ENCODE measurements at regions not wholly inside any gene's neighbourhood (a gene's known extent, or its start where the extent isn't known, plus 50 kb on each side); places are given as distances from the start of the nearest gene placed in this dataset.
"Not testable (repeated sequence)": the region's sequence is repeated elsewhere in the genome, so short reads cannot be mapped to it uniquely, and the experiment has no call there.

GRCh38 chr21:15274701-15275485, 210.1 kb upstream of the NRIP1 start:
- no peak for ATAC-seq
- DNase-seq (ENCODE audit: low spot score): no peak

GRCh38 chr21:15275615-15276235, 210.9 kb upstream of the NRIP1 start:
- ATAC-seq (no peak), DNase-seq (ENCODE audit: low spot score) (no peak)

- ATAC-seq: no peak
- DNase-seq (ENCODE audit: low spot score): no peak
These were observed 211.4 kb upstream of the NRIP1 start for GRCh38 chr21:15276243-15276642.

- no peak for ATAC-seq
These were observed 212.7 kb upstream of the NRIP1 start for GRCh38 chr21:15277466-15277865.

GRCh38 chr21:15278279-15278678, 213.5 kb upstream of the NRIP1 start:
- ATAC-seq (no peak), DNase-seq (ENCODE audit: low spot score) (no peak)

More at GRCh38 chr21:15277466-15277865, 212.7 kb upstream of the NRIP1 start:
- DNase-seq (ENCODE audit: low spot score): no peak

GRCh38 chr21:15278851-15279250, 214.1 kb upstream of the NRIP1 start:
- ATAC-seq: no peak
- no peak for DNase-seq (ENCODE audit: low spot score)

GRCh38 chr21:15279482-15279881, 214.7 kb upstream of the NRIP1 start:
- ATAC-seq (no peak), DNase-seq (ENCODE audit: low spot score) (no peak)

GRCh38 chr21:15281714-15282113, 216.9 kb upstream of the NRIP1 start:
- DNase-seq (ENCODE audit: low spot score) (no peak), ATAC-seq (no peak)

- DNase-seq (ENCODE audit: low spot score) (no peak), ATAC-seq (peak; percentile 75)
These were observed 217.9 kb upstream of the NRIP1 start for GRCh38 chr21:15282665-15283064.

- ATAC-seq: no peak
These were observed 218.3 kb upstream of the NRIP1 start for GRCh38 chr21:15283138-15283537.

GRCh38 chr21:15283789-15284188, 219.0 kb upstream of the NRIP1 start:
- ATAC-seq: no peak
- DNase-seq (ENCODE audit: low spot score): no peak

More at GRCh38 chr21:15283138-15283537, 218.3 kb upstream of the NRIP1 start:
- no peak for DNase-seq (ENCODE audit: low spot score)

- ATAC-seq (no peak), DNase-seq (ENCODE audit: low spot score) (no peak)
These were observed 220.8 kb upstream of the NRIP1 start for GRCh38 chr21:15285556-15285955.

GRCh38 chr21:15289246-15289645, 224.4 kb upstream of the NRIP1 start:
- no peak for ATAC-seq

GRCh38 chr21:15289896-15290841, 225.4 kb upstream of the NRIP1 start:
- DNase-seq (ENCODE audit: low spot score): no peak
- no peak for ATAC-seq

More at GRCh38 chr21:15289246-15289645, 224.4 kb upstream of the NRIP1 start:
- DNase-seq (ENCODE audit: low spot score): no peak

GRCh38 chr21:15291621-15292266, 226.9 kb upstream of the NRIP1 start:
- ATAC-seq: no peak
- DNase-seq (ENCODE audit: low spot score): no peak

- DNase-seq (ENCODE audit: low spot score) (no peak), ATAC-seq (no peak)
These were observed 228.4 kb upstream of the NRIP1 start for GRCh38 chr21:15293240-15293639.

- ATAC-seq (no peak), DNase-seq (ENCODE audit: low spot score) (no peak)
These were observed 231.1 kb upstream of the NRIP1 start for GRCh38 chr21:15295875-15296274.

- no peak for DNase-seq (ENCODE audit: low spot score)
- no peak for ATAC-seq
These were observed 233.0 kb upstream of the NRIP1 start for GRCh38 chr21:15297824-15298223.

- ATAC-seq (no peak), DNase-seq (ENCODE audit: low spot score) (no peak)
These were observed 233.5 kb upstream of the NRIP1 start for GRCh38 chr21:15298306-15298705.

GRCh38 chr21:15298755-15299154, 234.0 kb upstream of the NRIP1 start:
- not testable (repeated sequence) for DNase-seq (ENCODE audit: low spot score); ATAC-seq

- DNase-seq (ENCODE audit: low spot score) (no peak), ATAC-seq (no peak)
These were observed 235.3 kb upstream of the NRIP1 start for GRCh38 chr21:15300131-15300530.

Measured in left lobe of liver (tissue), 2 donors.